NCI-H2227 (cell line): ENCODE measurements at regions not wholly inside any gene's neighbourhood (a gene's known extent, or its start where the extent isn't known, plus 50 kb on each side); places are given as distances from the start of the nearest gene placed in this dataset.

Source experiments
- DNase-seq: peaks from one replicate; lab custom pipeline; 2025; ENCODE audit not compliant: unreplicated experiment; lab: John Stamatoyannopoulos, UW

- DNase-seq, result peak; percentile 58
Measured at GRCh38 chr5:160175438-160176218, 53.7 kb upstream of the FABP6 start.

- DNase-seq, result no peak
Measured at GRCh38 chr5:160174780-160175437, 54.4 kb upstream of the FABP6 start.

- no peak for DNase-seq
Measured at GRCh38 chr5:160174290-160174689, 55.0 kb upstream of the FABP6 start.

DNA sequence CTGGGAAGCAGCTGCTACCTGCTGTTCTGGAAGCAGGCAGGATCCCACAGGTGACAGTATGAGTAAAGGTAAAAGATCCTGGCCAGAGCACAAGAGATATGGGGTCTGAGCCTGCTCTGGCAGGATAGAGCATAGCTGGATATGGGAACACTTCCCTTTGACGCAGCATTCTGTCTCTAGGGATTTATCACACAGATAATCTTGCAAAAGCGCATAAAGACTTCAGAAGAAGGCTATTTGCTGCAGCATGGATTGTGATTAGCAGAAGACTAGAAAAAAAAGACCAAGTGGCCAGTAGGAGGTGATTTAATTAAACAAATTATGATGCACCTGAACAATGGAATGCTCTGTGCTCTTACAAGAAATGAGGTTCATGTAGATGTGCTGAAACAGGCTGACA is 52.4 kb upstream of the PWWP2A start:
- no peak for DNase-seq

GRCh38 chr5:160169326-160169725 is 50.1 kb upstream of the PWWP2A start:
- no peak for DNase-seq
